ENCODE measurements at regions not wholly inside any gene's neighbourhood (a gene's known extent, or its start where the extent isn't known, plus 50 kb on each side); places are given as distances from the start of the nearest gene placed in this dataset.

DNA sequence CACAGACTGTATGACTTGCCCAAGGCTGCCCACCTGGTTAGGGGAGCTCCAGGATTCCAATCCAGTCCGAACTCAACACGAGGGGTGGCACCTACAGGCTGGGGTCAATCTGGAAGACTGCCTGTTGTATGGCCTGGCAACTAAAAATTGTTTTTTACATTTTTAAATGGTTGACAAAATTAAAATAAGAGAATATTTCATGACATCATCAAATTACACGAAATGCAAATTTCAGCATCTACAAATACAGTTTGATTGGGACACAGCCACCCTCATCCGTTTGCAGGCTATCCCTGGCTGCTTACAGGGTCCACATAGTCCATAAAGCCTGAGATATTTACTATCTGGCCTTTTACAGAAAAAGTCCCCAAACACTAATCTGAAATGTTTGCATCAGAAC lies 235.9 kb upstream of the GMDS start:
- no peaks in the 10 kb centered on the region for H3K36me3 ChIP-seq (ENCODE audit: control insufficient read depth, insufficient read depth, low read length)
- H3K4me1 ChIP-seq, result no peaks in the 10 kb centered on the region
- H3K27ac ChIP-seq, result no peak overlapping the region
- TF ChIP-seq, protein P1, sequence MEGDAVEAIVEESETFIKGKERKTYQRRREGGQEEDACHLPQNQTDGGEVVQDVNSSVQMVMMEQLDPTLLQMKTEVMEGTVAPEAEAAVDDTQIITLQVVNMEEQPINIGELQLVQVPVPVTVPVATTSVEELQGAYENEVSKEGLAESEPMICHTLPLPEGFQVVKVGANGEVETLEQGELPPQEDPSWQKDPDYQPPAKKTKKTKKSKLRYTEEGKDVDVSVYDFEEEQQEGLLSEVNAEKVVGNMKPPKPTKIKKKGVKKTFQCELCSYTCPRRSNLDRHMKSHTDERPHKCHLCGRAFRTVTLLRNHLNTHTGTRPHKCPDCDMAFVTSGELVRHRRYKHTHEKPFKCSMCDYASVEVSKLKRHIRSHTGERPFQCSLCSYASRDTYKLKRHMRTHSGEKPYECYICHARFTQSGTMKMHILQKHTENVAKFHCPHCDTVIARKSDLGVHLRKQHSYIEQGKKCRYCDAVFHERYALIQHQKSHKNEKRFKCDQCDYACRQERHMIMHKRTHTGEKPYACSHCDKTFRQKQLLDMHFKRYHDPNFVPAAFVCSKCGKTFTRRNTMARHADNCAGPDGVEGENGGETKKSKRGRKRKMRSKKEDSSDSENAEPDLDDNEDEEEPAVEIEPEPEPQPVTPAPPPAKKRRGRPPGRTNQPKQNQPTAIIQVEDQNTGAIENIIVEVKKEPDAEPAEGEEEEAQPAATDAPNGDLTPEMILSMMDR (IDR thresholded peaks at IDR 0.05), result no peak
- no peak overlapping the region for H3K9ac ChIP-seq
- H3K79me2 ChIP-seq, result no peaks in the 10 kb centered on the region
- no peaks in the 10 kb centered on the region for H3K9me3 ChIP-seq (ENCODE audit: control insufficient read depth, low read length)
- no peaks in the 10 kb centered on the region for H3K27me3 ChIP-seq (ENCODE audit: control insufficient read depth, insufficient read depth, low read length)
- H2AFZ ChIP-seq, result no peak overlapping the region
- no peak overlapping the region for H3K4me2 ChIP-seq (ENCODE audit: low read length)
- no peak overlapping the region for H3K4me3 ChIP-seq (ENCODE audit: low read depth, low read length)

DNA sequence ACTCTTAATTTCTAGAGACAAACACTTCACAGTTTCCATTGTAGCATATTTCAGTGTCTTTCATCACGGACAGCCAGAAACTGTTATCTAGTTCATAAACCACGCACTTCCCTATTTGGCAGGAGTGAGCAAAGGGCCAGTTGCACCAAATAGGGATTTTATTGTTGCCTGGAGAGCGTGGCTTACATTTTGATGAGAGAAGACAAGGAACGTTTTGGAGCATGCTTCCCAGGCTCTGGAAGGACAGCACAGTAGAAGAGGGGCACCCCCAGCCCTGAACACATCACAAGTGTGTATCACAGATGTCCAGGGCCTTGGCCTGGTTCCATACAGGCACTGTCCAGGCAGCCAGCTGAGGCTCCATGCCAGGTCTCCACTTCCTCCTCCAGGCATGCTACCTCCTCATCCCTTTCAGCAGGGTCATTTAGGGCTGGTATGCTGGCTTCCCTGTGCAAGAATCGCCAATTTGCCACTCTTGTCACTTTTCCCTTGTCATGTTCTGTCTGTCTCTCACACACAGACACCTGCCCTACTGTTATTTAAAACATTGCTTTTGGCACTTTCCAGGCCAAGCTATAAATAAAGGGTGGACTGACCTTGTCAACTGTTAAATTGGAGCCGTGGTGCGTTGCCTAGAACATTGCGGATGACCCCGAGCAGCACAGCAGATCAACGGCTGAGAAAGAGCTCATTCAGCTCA lies 235.0 kb upstream of the GMDS start:
- H3K4me1 ChIP-seq, result no peaks in the 10 kb centered on the region
- H3K9ac ChIP-seq, result no peak overlapping the region
- no peak overlapping the region for H3K27ac ChIP-seq
- H3K79me2 ChIP-seq, result no peaks in the 10 kb centered on the region
- no peaks in the 10 kb centered on the region for H3K9me3 ChIP-seq (ENCODE audit: control insufficient read depth, low read length)
- H3K36me3 ChIP-seq (ENCODE audit: control insufficient read depth, insufficient read depth, low read length), result no peaks in the 10 kb centered on the region
- TF ChIP-seq, protein P1 (IDR thresholded peaks at IDR 0.05), result no peak
- no peaks in the 10 kb centered on the region for H3K27me3 ChIP-seq (ENCODE audit: control insufficient read depth, insufficient read depth, low read length)
- H2AFZ ChIP-seq, result no peak overlapping the region
- no peak overlapping the region for H3K4me2 ChIP-seq (ENCODE audit: low read length)
- no peak overlapping the region for H3K4me3 ChIP-seq (ENCODE audit: low read depth, low read length)

DNA sequence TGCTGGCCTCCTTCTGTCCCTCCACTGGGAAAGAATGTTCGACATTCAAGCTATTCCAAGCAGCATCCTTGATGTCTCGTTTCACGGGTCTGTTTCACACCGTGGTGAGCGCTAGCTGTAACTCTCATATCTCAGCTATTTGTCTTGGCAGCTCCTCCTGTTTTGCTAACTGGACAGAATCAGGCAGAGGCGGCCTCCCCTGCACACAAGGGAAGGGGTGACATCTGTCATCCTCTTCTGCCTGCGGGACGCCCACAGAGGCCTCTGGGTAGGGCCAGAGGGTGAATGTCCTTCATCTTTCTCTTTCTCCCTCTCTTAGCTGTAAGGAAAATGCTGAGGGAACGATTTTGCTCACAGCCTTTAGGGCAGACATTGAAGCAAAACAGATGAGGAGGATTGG lies 232.8 kb upstream of the GMDS start:
- TF ChIP-seq, protein P1 (IDR thresholded peaks at IDR 0.05), result no peak
- Histone ChIP-seq H3K4me1 (no peaks in the 10 kb centered on the region), H3K4me2 (ENCODE audit: low read length) (no peak overlapping the region), H3K36me3 (ENCODE audit: control insufficient read depth, insufficient read depth, low read length) (no peaks in the 10 kb centered on the region), H3K27ac (no peak overlapping the region), H3K79me2 (no peaks in the 10 kb centered on the region), H3K4me3 (ENCODE audit: low read depth, low read length) (no peak overlapping the region), H3K9ac (no peak overlapping the region), H2AFZ (no peak overlapping the region), H3K27me3 (ENCODE audit: control insufficient read depth, insufficient read depth, low read length) (no peaks in the 10 kb centered on the region), H3K9me3 (ENCODE audit: control insufficient read depth, low read length) (no peaks in the 10 kb centered on the region)

DNA sequence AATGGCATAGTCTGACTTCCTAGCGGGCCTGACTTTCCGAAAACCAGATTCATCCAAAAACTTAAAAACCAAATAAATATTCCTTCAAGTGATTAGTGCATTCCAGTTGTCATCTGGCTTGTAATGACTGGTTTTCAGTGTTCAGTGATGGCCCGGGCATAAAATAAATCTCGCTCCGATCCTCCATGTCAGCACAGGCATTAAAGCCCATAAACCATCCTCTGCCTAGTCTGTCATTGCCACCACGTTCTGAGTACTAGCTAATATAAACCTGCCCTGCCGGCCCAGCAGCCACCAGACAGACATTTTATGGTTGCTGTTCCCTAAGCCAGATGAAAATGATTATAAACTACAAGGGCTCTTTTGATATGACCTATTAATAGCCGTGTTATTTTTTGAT lies 232.3 kb upstream of the GMDS start:
- Histone ChIP-seq H3K36me3 (ENCODE audit: control insufficient read depth, insufficient read depth, low read length) (no peaks in the 10 kb centered on the region), H3K9ac (no peak overlapping the region), H3K4me1 (no peaks in the 10 kb centered on the region), H2AFZ (no peak overlapping the region), H3K27ac (no peak overlapping the region), H3K79me2 (no peaks in the 10 kb centered on the region), H3K4me2 (ENCODE audit: low read length) (no peak overlapping the region), H3K9me3 (ENCODE audit: control insufficient read depth, low read length) (no peaks in the 10 kb centered on the region), H3K4me3 (ENCODE audit: low read depth, low read length) (no peak overlapping the region), H3K27me3 (ENCODE audit: control insufficient read depth, insufficient read depth, low read length) (no peaks in the 10 kb centered on the region)
- TF ChIP-seq, protein P1 (IDR thresholded peaks at IDR 0.05), result no peak

DNA sequence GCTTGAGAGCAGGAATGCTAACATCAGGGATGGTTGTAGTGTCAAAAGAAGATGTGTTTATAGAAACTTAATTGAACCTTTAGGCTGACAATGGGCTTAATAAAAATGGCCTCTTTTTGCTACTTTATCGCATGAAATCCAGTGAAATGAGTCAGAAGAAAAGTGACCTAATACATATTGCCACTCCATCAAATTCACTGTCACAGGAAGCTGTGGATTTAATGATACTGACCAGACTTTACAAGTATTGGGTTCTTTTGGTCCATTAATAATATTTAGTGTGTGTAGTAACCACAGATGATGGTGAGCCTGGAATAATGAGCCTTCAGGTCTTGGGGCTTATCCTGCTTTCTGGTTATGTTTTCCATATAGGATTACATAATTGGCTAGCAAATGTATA lies 231.8 kb upstream of the GMDS start:
- Histone ChIP-seq H3K79me2 (no peaks in the 10 kb centered on the region), H3K4me1 (no peaks in the 10 kb centered on the region), H3K9me3 (ENCODE audit: control insufficient read depth, low read length) (no peaks in the 10 kb centered on the region), H3K27ac (no peak overlapping the region), H3K9ac (no peak overlapping the region), H3K36me3 (ENCODE audit: control insufficient read depth, insufficient read depth, low read length) (no peaks in the 10 kb centered on the region), H3K27me3 (ENCODE audit: control insufficient read depth, insufficient read depth, low read length) (no peaks in the 10 kb centered on the region), H2AFZ (no peak overlapping the region), H3K4me3 (ENCODE audit: low read depth, low read length) (no peak overlapping the region), H3K4me2 (ENCODE audit: low read length) (no peak overlapping the region)
- TF ChIP-seq, protein P1 (IDR thresholded peaks at IDR 0.05), result no peak

All from parathyroid adenoma (tissue), 2 donors.